GM12878 (cell line): ENCODE measurements at regions not wholly inside any gene's neighbourhood (a gene's known extent, or its start where the extent isn't known, plus 50 kb on each side); places are given as distances from the start of the nearest gene placed in this dataset.

Experiments used
- ATAC-seq: fragments of 200-7000 bp; cut with Tn5 transposase; 3 replicates; pipeline ENCODE4 v1.9.1; 2020; ENCODE audit warnings: mild to moderate bottlenecking, moderate library complexity
- BruUV-seq: library from RNA; stranded (reverse); fragments of 400-500 nt; replicated peaks from 2 replicates; lab custom pipeline; 2021; lab: Mats Ljungman, UMichigan
- CTCF ChIA-PET: fragments of 300-600 bp; sonication (Branson Sonifier 250); formaldehyde crosslinking; extraction: SDS; loops from one replicate; lab custom pipeline; 2021; ENCODE audit warnings: inconsistent platforms; lab: Yijun Ruan, JAX
- POLR2A ChIA-PET: fragments of 350-600 bp; formaldehyde crosslinking; extraction: SDS; loops from one replicate; lab custom pipeline; 2021; ENCODE audit warnings: inconsistent platforms; lab: Charles Lee
- RAD21 ChIA-PET: fragments of 300-600 bp; sonication (Branson Sonifier 250); formaldehyde crosslinking; loops from one replicate; lab custom pipeline; 2023; ENCODE audit warnings: antibody characterized with exemption; ENCODE audit not compliant: unreplicated experiment; lab: Charles Lee
- SMC1A ChIA-PET: fragments of 300-600 bp; sonication (Branson Sonifier 250); formaldehyde crosslinking; loops from one replicate; lab custom pipeline; 2023; ENCODE audit not compliant: unreplicated experiment, uncharacterized antibody; lab: Charles Lee
- DNase-seq: peaks from one replicate; pipeline ENCODE4 v3.0.0-alpha.2; 2011; ENCODE audit warnings: low read depth, low spot score
- FAIRE-seq: peaks from 3 replicates; lab custom pipeline; 2011; peaks lifted over from hg19 to GRCh38; lab: Jason Lieb, UNC
- H2AFZ ChIP-seq: 2 replicates; pipeline ENCODE4 v1.6.0; 2011; ENCODE audit warnings: low read depth, low read length, control low read depth; ENCODE audit not compliant: control insufficient read depth
- H3K27ac ChIP-seq: 2 replicates; pipeline ENCODE4 v1.5.1; 2011; ENCODE audit warnings: control low read depth; ENCODE audit not compliant: control insufficient read depth, insufficient read depth
- H3K27me3 ChIP-seq, 2 experiments: replicated peaks in 1 of 2; 2 replicates each; pipeline versions ENCODE4 v1.6.0 to v1.6.1; 2011; ENCODE audit warnings: low read length in 1 of 2; ENCODE audit not compliant: control insufficient read depth in 2 of 2, insufficient read depth in 2 of 2
- H3K36me3 ChIP-seq, 2 experiments: 2 replicates each; pipeline ENCODE4 v1.5.1; 2011; ENCODE audit warnings: low read length in 1 of 2; ENCODE audit not compliant: control insufficient read depth in 2 of 2, insufficient read depth in 2 of 2
- H3K4me1 ChIP-seq: 2 replicates; pipeline ENCODE4 v1.6.1; 2011; ENCODE audit warnings: mild to moderate bottlenecking, low read length, moderate library complexity, mixed read lengths; ENCODE audit not compliant: control insufficient read depth, insufficient read depth
- H3K4me2 ChIP-seq: 2 replicates; pipeline ENCODE4 v1.6.0; 2011; ENCODE audit warnings: control low read depth; ENCODE audit not compliant: control insufficient read depth, insufficient read depth
- H3K4me3 ChIP-seq: fragments of 200-600 bp; sonication (generic); 2 replicates; pipeline ENCODE4 v1.5.1; 2016
- H3K79me2 ChIP-seq: 2 replicates; pipeline ENCODE4 v1.6.0; 2011; ENCODE audit warnings: low read length; ENCODE audit not compliant: control insufficient read depth, insufficient read depth
- H3K9ac ChIP-seq: 2 replicates; pipeline ENCODE4 v1.8.0; 2011; ENCODE audit warnings: low read length, control low read depth, mixed read lengths; ENCODE audit not compliant: control insufficient read depth, insufficient read depth
- H3K9me3 ChIP-seq: replicated peaks from 3 replicates; pipeline ENCODE4 v1.5.1; 2011; ENCODE audit warnings: mild to moderate bottlenecking, low read length; ENCODE audit not compliant: control insufficient read depth, insufficient read depth
- H4K20me1 ChIP-seq: 2 replicates; pipeline ENCODE4 v1.6.0; 2011; ENCODE audit not compliant: control insufficient read depth, insufficient read depth
- BCL11A ChIP-seq: IDR thresholded peaks from 2 replicates; pipeline ENCODE4 v1.6.1; 2011; ENCODE audit warnings: low read depth, low read length
- CREM ChIP-seq: IDR thresholded peaks from 2 replicates; pipeline ENCODE4 v1.6.1; 2014; ENCODE audit warnings: antibody characterized with exemption, low read depth
- CTCF ChIP-seq, 3 experiments: IDR thresholded peaks in 2 of 3; conservative IDR thresholded peaks in 1 of 3; 2 replicates each; pipeline ENCODE4 v1.5.1; 2011; ENCODE audit warnings: low read depth in 3 of 3, low read length in 3 of 3, mild to moderate bottlenecking in 3 of 3, control low read depth in 2 of 3, moderate library complexity in 2 of 3, inconsistent platforms in 1 of 3, mixed read lengths in 1 of 3; ENCODE audit not compliant: control insufficient read depth in 2 of 3, insufficient read depth in 1 of 3; ENCODE audit errors: extremely low read depth in 1 of 3
- EGR1 ChIP-seq, 2 experiments: IDR thresholded peaks; 1 replicate in 1 of 2; 2 replicates in 1 of 2; pipeline ENCODE4 v1.6.1; 2011 to 2012; ENCODE audit warnings: low read depth in 2 of 2, low read length in 2 of 2, borderline replicate concordance in 1 of 2, mild to moderate bottlenecking in 1 of 2, moderate library complexity in 1 of 2
- HCFC1 ChIP-seq: fragments of 150-350 bp; IDR thresholded peaks from 2 replicates; pipeline ENCODE4 v1.6.1; 2014; ENCODE audit warnings: low read length
- HDGF ChIP-seq: fragments of 450-650 bp; IDR thresholded peaks from 2 replicates; pipeline ENCODE4 v1.6.1; 2016; ENCODE audit warnings: antibody characterized with exemption
- IKZF1 ChIP-seq: fragments of 450-650 bp; conservative IDR thresholded peaks from 2 replicates; pipeline ENCODE4 v1.6.1; 2017; ENCODE audit warnings: antibody characterized with exemption, mild to moderate bottlenecking
- IRF5 ChIP-seq: fragments of 450-650 bp; IDR thresholded peaks from 2 replicates; pipeline ENCODE4 v1.6.1; 2017; ENCODE audit warnings: borderline replicate concordance
- JUND ChIP-seq: IDR thresholded peaks from 2 replicates; pipeline ENCODE4 v1.6.1; 2012; ENCODE audit warnings: low read depth, mild to moderate bottlenecking, low read length, improper control_type of control experiment, moderate library complexity
- KLF5 ChIP-seq: fragments of 450-650 bp; IDR thresholded peaks from 2 replicates; pipeline ENCODE4 v1.6.1; 2014; ENCODE audit warnings: mild to moderate bottlenecking; ENCODE audit not compliant: partially characterized antibody
- MTA2 ChIP-seq: fragments of 450-650 bp; IDR thresholded peaks from 2 replicates; pipeline ENCODE4 v1.6.1; 2016; ENCODE audit warnings: low read depth, mild to moderate bottlenecking, moderate library complexity
- MXI1 ChIP-seq: fragments of 150-350 bp; IDR thresholded peaks from 2 replicates; pipeline ENCODE4 v1.6.1; 2011; ENCODE audit warnings: low read depth, mild to moderate bottlenecking, inconsistent platforms, low read length, improper control_type of control experiment
- NBN ChIP-seq: fragments of 450-650 bp; IDR thresholded peaks from 2 replicates; pipeline ENCODE4 v1.6.1; 2016
- NFYB ChIP-seq: IDR thresholded peaks from 2 replicates; pipeline ENCODE4 v1.6.1; 2011; ENCODE audit warnings: low read depth, mild to moderate bottlenecking, low read length, improper control_type of control experiment, moderate library complexity; ENCODE audit not compliant: insufficient read depth
- PML ChIP-seq: IDR thresholded peaks from 2 replicates; pipeline ENCODE4 v1.6.1; 2012; ENCODE audit warnings: low read length, inconsistent platforms
- POLR2A ChIP-seq: IDR thresholded peaks from 2 replicates; pipeline ENCODE4 v1.6.1; 2011; ENCODE audit warnings: low read depth, mild to moderate bottlenecking, low read length
- RAD21 ChIP-seq: IDR thresholded peaks from 2 replicates; pipeline ENCODE4 v1.6.1; 2011; ENCODE audit warnings: mild to moderate bottlenecking, low read depth, low read length, moderate library complexity; ENCODE audit not compliant: insufficient read depth
- RB1 ChIP-seq: fragments of 450-650 bp; formaldehyde crosslinking; IDR thresholded peaks from 2 replicates; pipeline ENCODE4 v1.6.1; 2017; ENCODE audit warnings: mild to moderate bottlenecking, borderline replicate concordance
- RBBP5 ChIP-seq: fragments of 200-600 bp; sonication (generic); conservative IDR thresholded peaks from 2 replicates; pipeline ENCODE4 v1.6.1; 2016
- RFX5 ChIP-seq: IDR thresholded peaks from 2 replicates; pipeline ENCODE4 v1.6.1; 2011; ENCODE audit warnings: low read depth, low read length, improper control_type of control experiment
- SMARCA5 ChIP-seq: fragments of 450-650 bp; IDR thresholded peaks from 2 replicates; pipeline ENCODE4 v1.6.1; 2017; ENCODE audit warnings: mild to moderate bottlenecking
- SUZ12 ChIP-seq: fragments of 200-600 bp; sonication (generic); IDR thresholded peaks from one replicate; pipeline ENCODE4 v1.6.1; 2018; ENCODE audit warnings: antibody characterized with exemption, mild to moderate bottlenecking; ENCODE audit not compliant: unreplicated experiment
- TCF12 ChIP-seq: IDR thresholded peaks from 2 replicates; pipeline ENCODE4 v1.6.1; 2011; ENCODE audit warnings: low read depth, mild to moderate bottlenecking, low read length
- WRNIP1 ChIP-seq: IDR thresholded peaks from 2 replicates; pipeline ENCODE4 v1.6.1; 2011; ENCODE audit warnings: low read depth, low read length, improper control_type of control experiment, borderline replicate concordance
- ZBED1 ChIP-seq: IDR thresholded peaks from 2 replicates; pipeline ENCODE4 v1.6.1; 2016; ENCODE audit warnings: borderline replicate concordance
- WGBS: methylation state at CpG from one replicate; pipeline ENCODE4 v1.1.6; 2016; ENCODE audit warnings: low lambda C conversion rate; ENCODE audit not compliant: insufficient replicate concordance, insufficient coverage; ENCODE audit errors: missing lambda C conversion rate; 5-methylcytosine and 5-hydroxymethylcytosine counted together
- in situ Hi-C: fragments of 300-500 bp; cut with MboI; formaldehyde crosslinking; loops from 9 replicates; pipeline ENCODE4 v1.14.3; 2018; ENCODE audit warnings: mixed read lengths
- intact Hi-C: fragments of 100-400 bp; cut with micrococcal nuclease; formaldehyde crosslinking; loops from one replicate; pipeline ENCODE4 v1.14.2; 2022; ENCODE audit not compliant: unreplicated experiment

DNA sequence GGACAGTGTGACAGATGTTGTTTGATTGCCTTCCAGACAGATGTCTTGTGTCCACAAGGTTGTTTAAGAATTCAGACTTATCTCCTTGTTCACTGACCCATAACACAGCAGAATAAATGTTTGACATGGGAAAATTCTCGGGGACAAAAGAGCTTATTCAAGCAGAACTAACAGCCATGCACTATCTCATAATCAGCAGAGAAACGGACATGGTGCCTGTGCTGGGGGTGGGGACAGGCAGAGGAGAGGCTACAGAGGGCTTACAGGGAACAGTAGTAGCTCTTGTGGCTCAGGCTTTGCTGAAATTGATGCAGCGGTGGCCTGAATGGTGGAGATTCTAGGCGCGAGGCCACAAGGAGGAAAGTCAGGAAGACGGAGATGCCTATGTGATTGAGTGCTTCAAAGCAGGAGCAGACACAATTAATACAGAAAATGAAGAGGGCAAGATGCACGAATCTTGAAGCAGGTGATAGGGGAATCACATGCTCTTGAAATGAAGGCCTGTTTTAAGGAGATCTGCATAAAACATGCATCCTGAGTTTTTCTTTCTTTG is 62.0 kb upstream of the CAB39 start:
- ChIA-PET SMC1A (interaction anchor here (0.7 to 3.7 kb wide), 15 partner anchors 9 to 159 kb away, joined by 3 to 44 read pairs (median 6); no protein-coding TSS in a partner anchor), CTCF (interaction anchor here (1.0 to 2.4 kb wide), 5 partner anchors 9 to 148 kb away, joined by 3 to 11 read pairs (median 4); no protein-coding TSS in a partner anchor), RAD21 (interaction anchor here (1.0 to 9.7 kb wide), 17 partner anchors 9 to 304 kb away, joined by 3 to 126 read pairs (median 6); partner anchors contain the start of gene CAB39), POLR2A (interaction anchor here (1.0 to 3.4 kb wide), 12 partner anchors 8 to 148 kb away, joined by 3 to 45 read pairs (median 11); partner anchors contain the start of gene CAB39)
- FAIRE-seq (peak; percentile 47), ATAC-seq (peak; percentile 97), DNase-seq (peak; percentile 93)
- H3K4me2 ChIP-seq: peak overlapping the region; percentile 80
- in situ Hi-C loops (no loop called here), intact Hi-C loops (no loop called here)
- H3K79me2 ChIP-seq: no peaks in the 10 kb centered on the region
- H3K36me3 ChIP-seq: no peaks in the 10 kb centered on the region
- H2AFZ ChIP-seq: peak overlapping the region; percentile 80
- peaks cover 12% of the 10 kb centered on the region for H3K4me1 ChIP-seq
- 42% methylated on average over 7 of the region's 7 CpGs for WGBS
- H3K27ac ChIP-seq: peak overlapping the region; percentile 54
- no peaks in the 10 kb centered on the region for H3K27me3 ChIP-seq
- BruUV-seq: no TSS peak
- H3K9ac ChIP-seq: peak overlapping the region; percentile 24; the same call in 1 of the 2 replicates
- no peaks in the 10 kb centered on the region for H4K20me1 ChIP-seq
- peaks cover 7% of the 10 kb centered on the region; the same call in 2 of the 3 replicates for H3K9me3 ChIP-seq
- peak overlapping the region; percentile 0; the same call in 1 of the 2 replicates for H3K4me3 ChIP-seq
- TF ChIP-seq RFX5 (no peak), SUZ12 (no peak), CTCF (IDR thresholded peaks at IDR 0.05 in 2 of 3, conservative IDR thresholded peaks at IDR 0.05 in 1 of 3; ENCODE audit: control insufficient read depth in 2 of 3, extremely low read depth in 1 of 3, insufficient read depth in 1 of 3, low read depth in 3 of 3, low read length in 3 of 3) (no peak), TCF12 (0 out of 2 replicates have a peak, but pooled peaks have one; percentile 47), ZBED1 (no peak), CREM (peak; percentile 32; the same call in 1 of the 2 replicates), NBN (peak; percentile 88; the same call in 1 of the 2 replicates), SMARCA5 (0 out of 2 replicates have a peak, but pooled peaks have one; percentile 16), JUND (no peak), IKZF1 (peak; percentile 77), PML (no peak), RBBP5 (no peak), RAD21 (peak; percentile 22; the same call in 1 of the 2 replicates), MTA2 (peak; percentile 92), BCL11A (peak; percentile 84), IRF5 (no peak), KLF5 (no peak), WRNIP1 (no peak), HDGF (peak; percentile 86), NFYB (no peak), RB1 (no peak), MXI1 (no peak), EGR1 (IDR thresholded peaks at IDR 0.05; ENCODE audit: borderline replicate concordance in 1 of 2, low read depth in 2 of 2, low read length in 2 of 2) (no peak), HCFC1 (no peak), POLR2A (no peak)
